ENCODE measurements at regions not wholly inside any gene's neighbourhood (a gene's known extent, or its start where the extent isn't known, plus 50 kb on each side); places are given as distances from the start of the nearest gene placed in this dataset.

DNA sequence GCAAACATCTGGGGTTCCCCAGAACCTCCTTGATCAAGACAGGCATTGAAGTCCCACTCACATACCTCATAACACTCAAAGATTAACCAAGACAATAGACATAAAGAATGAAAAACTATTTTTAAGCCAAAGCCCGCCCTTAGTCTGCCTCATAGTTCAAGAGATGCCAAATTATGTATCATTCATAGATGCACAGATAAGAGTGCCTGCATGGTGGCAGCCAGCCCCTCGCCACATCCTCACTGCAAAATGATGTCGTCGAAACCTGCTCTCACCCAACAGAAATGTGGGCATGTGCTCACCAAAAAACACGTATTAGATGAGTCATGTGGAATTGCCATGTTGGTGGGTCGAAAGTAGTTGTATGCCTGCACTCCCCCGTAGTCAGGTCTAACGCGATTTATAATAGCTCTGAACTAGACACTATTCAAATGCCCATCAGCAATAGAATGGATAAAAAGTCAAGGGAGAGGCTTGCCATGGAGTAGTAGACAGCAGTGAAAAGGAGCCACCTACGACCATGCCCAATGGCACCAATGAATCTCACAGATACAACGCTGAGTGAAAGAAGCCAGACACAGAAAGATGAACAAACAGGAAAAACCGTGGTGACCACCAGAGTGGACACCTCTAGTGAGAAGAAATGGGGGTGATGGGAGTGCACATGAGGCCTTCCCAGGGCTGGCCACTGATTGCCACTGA is 64.8 kb downstream of the C16orf95 start:
- DNase-seq (ENCODE audit: low read depth): no peak
